WTC11 (cell line): ENCODE measurements at regions not wholly inside any gene's neighbourhood (a gene's known extent, or its start where the extent isn't known, plus 50 kb on each side); places are given as distances from the start of the nearest gene placed in this dataset.

Experiments
- ATAC-seq: fragments of 200-7000 bp; cut with Tn5 transposase; 2 replicates; pipeline ENCODE4 v1.10.0; 2021; ENCODE audit warnings: mild to moderate bottlenecking, moderate library complexity
- CTCF ChIA-PET: fragments of 300-600 bp; sonication (Branson Sonifier 250); formaldehyde crosslinking; loops from one replicate; lab custom pipeline; 2021; ENCODE audit warnings: antibody characterized with exemption; lab: Charles Lee
- POLR2A ChIA-PET: fragments of 350-600 bp; sonication (Branson Sonifier 250); formaldehyde crosslinking; loops from one replicate; lab custom pipeline; 2021; ENCODE audit warnings: antibody characterized with exemption; lab: Charles Lee
- DNase-seq: peaks from one replicate; pipeline ENCODE4 v3.0.0; 2021; ENCODE audit warnings: low spot score
- H3K27ac Mint-ChIP-seq: 2 replicates; pipeline ENCODE4 v1.8.0; 2021; ENCODE audit warnings: mixed read lengths
- H3K27me3 Mint-ChIP-seq: 2 replicates; pipeline ENCODE4 v1.8.0; 2021; ENCODE audit warnings: low read depth, mild to moderate bottlenecking, moderate library complexity, mixed read lengths
- H3K36me3 Mint-ChIP-seq: 2 replicates; pipeline ENCODE4 v1.8.0; 2021; ENCODE audit warnings: mixed read lengths
- H3K4me1 Mint-ChIP-seq: 2 replicates; pipeline ENCODE4 v1.8.0; 2022; ENCODE audit warnings: mixed read lengths
- H3K4me3 Mint-ChIP-seq: 2 replicates; pipeline ENCODE4 v1.8.0; 2021; ENCODE audit warnings: mild to moderate bottlenecking, moderate library complexity, mixed read lengths
- H3K9me3 Mint-ChIP-seq: 2 replicates; pipeline ENCODE4 v1.8.0; 2021; ENCODE audit warnings: mixed read lengths
- ATF1 ChIP-seq: sonication (generic); formaldehyde crosslinking; IDR thresholded peaks from 2 replicates; pipeline ENCODE4 v1.8.1; 2023; ENCODE audit warnings: mild to moderate bottlenecking, moderate library complexity, missing genetic modification reagents
- ATF3 ChIP-seq: sonication (generic); formaldehyde crosslinking; conservative IDR thresholded peaks from 2 replicates; pipeline ENCODE4 v1.8.1; 2022; ENCODE audit warnings: mild to moderate bottlenecking, missing genetic modification reagents
- CTCF ChIP-seq: fragments of 200-600 bp; IDR thresholded peaks from 2 replicates; pipeline ENCODE4 v1.8.0; 2022; ENCODE audit warnings: antibody characterized with exemption
- KAT7 ChIP-seq: sonication (generic); formaldehyde crosslinking; IDR thresholded peaks from 2 replicates; pipeline ENCODE4 v1.8.1; 2023; ENCODE audit warnings: missing genetic modification reagents, mild to moderate bottlenecking, borderline replicate concordance
- MAX ChIP-seq: sonication (generic); formaldehyde crosslinking; IDR thresholded peaks from 2 replicates; pipeline ENCODE4 v1.8.0; 2022; ENCODE audit warnings: mild to moderate bottlenecking, missing genetic modification reagents
- RELA ChIP-seq: sonication (generic); formaldehyde crosslinking; IDR thresholded peaks from 2 replicates; pipeline ENCODE4 v1.8.1; 2022; ENCODE audit warnings: missing genetic modification reagents, mild to moderate bottlenecking, borderline replicate concordance
- TEAD4 ChIP-seq: sonication (generic); formaldehyde crosslinking; IDR thresholded peaks from 2 replicates; pipeline ENCODE4 v1.8.0; 2022; ENCODE audit warnings: mild to moderate bottlenecking, missing genetic modification reagents
- ZBTB43 ChIP-seq: sonication (generic); formaldehyde crosslinking; IDR thresholded peaks from 2 replicates; pipeline ENCODE4 v1.8.1; 2023; ENCODE audit warnings: mild to moderate bottlenecking, missing genetic modification reagents
- ZNF396 ChIP-seq: fragments of 250-450 bp; sonication (Bioruptor Pico); IDR thresholded peaks from 2 replicates; pipeline ENCODE4 v1.8.0; 2021; ENCODE audit warnings: mild to moderate bottlenecking, moderate library complexity, borderline replicate concordance
- ZNF416 ChIP-seq: fragments of 250-450 bp; sonication (Bioruptor Pico); IDR thresholded peaks from 2 replicates; pipeline ENCODE4 v1.9.0; 2021; ENCODE audit warnings: mild to moderate bottlenecking, inconsistent platforms
- TF ChIP-seq, protein P1 (sequence below): sonication (generic); formaldehyde crosslinking; IDR thresholded peaks from 2 replicates; pipeline ENCODE4 v1.8.1; 2022; ENCODE audit warnings: low read depth, mild to moderate bottlenecking, moderate library complexity, missing genetic modification reagents, borderline replicate concordance
- TF ChIP-seq, protein P2 (sequence below): sonication (generic); formaldehyde crosslinking; IDR thresholded peaks from 2 replicates; pipeline ENCODE4 v1.8.1; 2022; ENCODE audit warnings: mild to moderate bottlenecking, moderate library complexity, missing genetic modification reagents
- TF ChIP-seq, protein P3 (sequence below): sonication (generic); formaldehyde crosslinking; IDR thresholded peaks from 2 replicates; pipeline ENCODE4 v1.8.0; 2022; ENCODE audit warnings: mild to moderate bottlenecking, missing genetic modification reagents
- TF ChIP-seq, protein P4 (sequence below): sonication (generic); formaldehyde crosslinking; IDR thresholded peaks from 2 replicates; pipeline ENCODE4 v1.8.1; 2023; ENCODE audit warnings: mild to moderate bottlenecking, missing genetic modification reagents, moderate library complexity
- TF ChIP-seq, protein P5 (sequence below): fragments of 250-450 bp; sonication (Bioruptor Pico); IDR thresholded peaks from 2 replicates; pipeline ENCODE4 v1.9.0; 2021; ENCODE audit warnings: mild to moderate bottlenecking, borderline replicate concordance
- TF ChIP-seq, protein P6 (sequence below): sonication (generic); formaldehyde crosslinking; IDR thresholded peaks from 2 replicates; pipeline ENCODE4 v1.8.1; 2022; ENCODE audit warnings: mild to moderate bottlenecking, missing genetic modification reagents, moderate library complexity, borderline replicate concordance

GRCh38 chr12:58272461-58272860, 331.1 kb downstream of the ATP23 start:
- CTCF ChIA-PET, result no interaction called here
- H3K36me3 Mint-ChIP-seq, result peaks cover 22% of the 10 kb centered on the region

GRCh38 chr12:58277231-58277630, 335.9 kb downstream of the ATP23 start:
- ATAC-seq (no peak), DNase-seq (no peak)
- no peaks in the 10 kb centered on the region for H3K4me1 Mint-ChIP-seq
- H3K4me3 Mint-ChIP-seq, result no peak overlapping the region
- ChIA-PET CTCF (no interaction called here), POLR2A (no interaction called here)
- TF ChIP-seq ZNF416 (CRISPR knock-in tag), result peak; percentile 78; the same call in 1 of the 2 replicates
- no peak for TF ChIP-seq ZBTB43 (CRISPR knock-in tag)
- H3K27ac Mint-ChIP-seq, result no peak overlapping the region
- peaks cover 9% of the 10 kb centered on the region for H3K27me3 Mint-ChIP-seq
- H3K36me3 Mint-ChIP-seq, result peaks cover 46% of the 10 kb centered on the region
- peaks cover 60% of the 10 kb centered on the region for H3K9me3 Mint-ChIP-seq

More at GRCh38 chr12:58272461-58272860, 331.1 kb downstream of the ATP23 start:
- POLR2A ChIA-PET, result no interaction called here
- H3K27me3 Mint-ChIP-seq, result peaks cover 5% of the 10 kb centered on the region
- DNase-seq (no peak), ATAC-seq (no peak)
- no peaks in the 10 kb centered on the region for H3K4me1 Mint-ChIP-seq
- H3K27ac Mint-ChIP-seq, result no peak overlapping the region
- H3K4me3 Mint-ChIP-seq, result no peak overlapping the region
- H3K9me3 Mint-ChIP-seq, result peaks cover 28% of the 10 kb centered on the region
- TF ChIP-seq KAT7, result no peak
- no peak for TF ChIP-seq RELA (CRISPR knock-in tag)
- TF ChIP-seq CTCF, result no peak
- TF ChIP-seq, protein P1, sequence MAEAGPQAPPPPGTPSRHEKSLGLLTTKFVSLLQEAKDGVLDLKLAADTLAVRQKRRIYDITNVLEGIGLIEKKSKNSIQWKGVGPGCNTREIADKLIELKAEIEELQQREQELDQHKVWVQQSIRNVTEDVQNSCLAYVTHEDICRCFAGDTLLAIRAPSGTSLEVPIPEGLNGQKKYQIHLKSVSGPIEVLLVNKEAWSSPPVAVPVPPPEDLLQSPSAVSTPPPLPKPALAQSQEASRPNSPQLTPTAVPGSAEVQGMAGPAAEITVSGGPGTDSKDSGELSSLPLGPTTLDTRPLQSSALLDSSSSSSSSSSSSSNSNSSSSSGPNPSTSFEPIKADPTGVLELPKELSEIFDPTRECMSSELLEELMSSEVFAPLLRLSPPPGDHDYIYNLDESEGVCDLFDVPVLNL, result no peak
- TF ChIP-seq, protein P2, sequence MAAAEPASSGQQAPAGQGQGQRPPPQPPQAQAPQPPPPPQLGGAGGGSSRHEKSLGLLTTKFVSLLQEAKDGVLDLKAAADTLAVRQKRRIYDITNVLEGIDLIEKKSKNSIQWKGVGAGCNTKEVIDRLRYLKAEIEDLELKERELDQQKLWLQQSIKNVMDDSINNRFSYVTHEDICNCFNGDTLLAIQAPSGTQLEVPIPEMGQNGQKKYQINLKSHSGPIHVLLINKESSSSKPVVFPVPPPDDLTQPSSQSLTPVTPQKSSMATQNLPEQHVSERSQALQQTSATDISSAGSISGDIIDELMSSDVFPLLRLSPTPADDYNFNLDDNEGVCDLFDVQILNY, result no peak
- TF ChIP-seq ATF1 (CRISPR knock-in tag), result no peak
- TF ChIP-seq TEAD4 (CRISPR knock-in tag), result no peak
- TF ChIP-seq, protein P3, sequence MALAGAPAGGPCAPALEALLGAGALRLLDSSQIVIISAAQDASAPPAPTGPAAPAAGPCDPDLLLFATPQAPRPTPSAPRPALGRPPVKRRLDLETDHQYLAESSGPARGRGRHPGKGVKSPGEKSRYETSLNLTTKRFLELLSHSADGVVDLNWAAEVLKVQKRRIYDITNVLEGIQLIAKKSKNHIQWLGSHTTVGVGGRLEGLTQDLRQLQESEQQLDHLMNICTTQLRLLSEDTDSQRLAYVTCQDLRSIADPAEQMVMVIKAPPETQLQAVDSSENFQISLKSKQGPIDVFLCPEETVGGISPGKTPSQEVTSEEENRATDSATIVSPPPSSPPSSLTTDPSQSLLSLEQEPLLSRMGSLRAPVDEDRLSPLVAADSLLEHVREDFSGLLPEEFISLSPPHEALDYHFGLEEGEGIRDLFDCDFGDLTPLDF (CRISPR knock-in tag), result no peak

DNA sequence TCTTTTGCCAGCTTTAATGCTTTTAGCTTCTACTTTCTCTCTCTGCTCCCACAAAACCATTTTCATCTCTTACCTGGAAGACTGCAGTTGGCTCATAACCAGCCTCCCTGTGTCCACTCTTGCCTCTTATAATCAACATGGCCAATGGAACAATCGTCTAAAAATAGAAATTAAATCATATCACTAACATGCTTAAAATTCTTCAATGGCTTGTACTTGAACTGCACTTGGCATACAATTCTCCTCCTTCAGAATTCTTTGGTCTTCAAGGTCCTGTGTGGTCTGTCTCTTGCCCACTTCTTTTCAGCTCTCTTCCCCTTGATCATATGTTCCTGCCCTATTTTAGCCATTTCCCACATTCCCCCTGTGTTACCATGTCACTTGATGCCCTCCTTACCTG, 342.2 kb downstream of the ATP23 start:
- Mint-ChIP-seq H3K4me3 (no peak overlapping the region), H3K27ac (no peak overlapping the region), H3K4me1 (peaks cover 16% of the 10 kb centered on the region), H3K27me3 (no peaks in the 10 kb centered on the region), H3K36me3 (peaks cover 18% of the 10 kb centered on the region), H3K9me3 (peaks cover 34% of the 10 kb centered on the region)
- ATAC-seq, result no peak
- CTCF ChIA-PET, result no interaction called here
- TF ChIP-seq, protein P4, sequence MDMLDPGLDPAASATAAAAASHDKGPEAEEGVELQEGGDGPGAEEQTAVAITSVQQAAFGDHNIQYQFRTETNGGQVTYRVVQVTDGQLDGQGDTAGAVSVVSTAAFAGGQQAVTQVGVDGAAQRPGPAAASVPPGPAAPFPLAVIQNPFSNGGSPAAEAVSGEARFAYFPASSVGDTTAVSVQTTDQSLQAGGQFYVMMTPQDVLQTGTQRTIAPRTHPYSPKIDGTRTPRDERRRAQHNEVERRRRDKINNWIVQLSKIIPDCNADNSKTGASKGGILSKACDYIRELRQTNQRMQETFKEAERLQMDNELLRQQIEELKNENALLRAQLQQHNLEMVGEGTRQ (CRISPR knock-in tag), result no peak
- TF ChIP-seq, protein P5, sequence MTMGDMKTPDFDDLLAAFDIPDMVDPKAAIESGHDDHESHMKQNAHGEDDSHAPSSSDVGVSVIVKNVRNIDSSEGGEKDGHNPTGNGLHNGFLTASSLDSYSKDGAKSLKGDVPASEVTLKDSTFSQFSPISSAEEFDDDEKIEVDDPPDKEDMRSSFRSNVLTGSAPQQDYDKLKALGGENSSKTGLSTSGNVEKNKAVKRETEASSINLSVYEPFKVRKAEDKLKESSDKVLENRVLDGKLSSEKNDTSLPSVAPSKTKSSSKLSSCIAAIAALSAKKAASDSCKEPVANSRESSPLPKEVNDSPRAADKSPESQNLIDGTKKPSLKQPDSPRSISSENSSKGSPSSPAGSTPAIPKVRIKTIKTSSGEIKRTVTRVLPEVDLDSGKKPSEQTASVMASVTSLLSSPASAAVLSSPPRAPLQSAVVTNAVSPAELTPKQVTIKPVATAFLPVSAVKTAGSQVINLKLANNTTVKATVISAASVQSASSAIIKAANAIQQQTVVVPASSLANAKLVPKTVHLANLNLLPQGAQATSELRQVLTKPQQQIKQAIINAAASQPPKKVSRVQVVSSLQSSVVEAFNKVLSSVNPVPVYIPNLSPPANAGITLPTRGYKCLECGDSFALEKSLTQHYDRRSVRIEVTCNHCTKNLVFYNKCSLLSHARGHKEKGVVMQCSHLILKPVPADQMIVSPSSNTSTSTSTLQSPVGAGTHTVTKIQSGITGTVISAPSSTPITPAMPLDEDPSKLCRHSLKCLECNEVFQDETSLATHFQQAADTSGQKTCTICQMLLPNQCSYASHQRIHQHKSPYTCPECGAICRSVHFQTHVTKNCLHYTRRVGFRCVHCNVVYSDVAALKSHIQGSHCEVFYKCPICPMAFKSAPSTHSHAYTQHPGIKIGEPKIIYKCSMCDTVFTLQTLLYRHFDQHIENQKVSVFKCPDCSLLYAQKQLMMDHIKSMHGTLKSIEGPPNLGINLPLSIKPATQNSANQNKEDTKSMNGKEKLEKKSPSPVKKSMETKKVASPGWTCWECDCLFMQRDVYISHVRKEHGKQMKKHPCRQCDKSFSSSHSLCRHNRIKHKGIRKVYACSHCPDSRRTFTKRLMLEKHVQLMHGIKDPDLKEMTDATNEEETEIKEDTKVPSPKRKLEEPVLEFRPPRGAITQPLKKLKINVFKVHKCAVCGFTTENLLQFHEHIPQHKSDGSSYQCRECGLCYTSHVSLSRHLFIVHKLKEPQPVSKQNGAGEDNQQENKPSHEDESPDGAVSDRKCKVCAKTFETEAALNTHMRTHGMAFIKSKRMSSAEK (CRISPR knock-in tag), result no peak
- TF ChIP-seq ZNF396 (no peak), MAX (CRISPR knock-in tag) (no peak), ATF3 (no peak)
- TF ChIP-seq, protein P6, sequence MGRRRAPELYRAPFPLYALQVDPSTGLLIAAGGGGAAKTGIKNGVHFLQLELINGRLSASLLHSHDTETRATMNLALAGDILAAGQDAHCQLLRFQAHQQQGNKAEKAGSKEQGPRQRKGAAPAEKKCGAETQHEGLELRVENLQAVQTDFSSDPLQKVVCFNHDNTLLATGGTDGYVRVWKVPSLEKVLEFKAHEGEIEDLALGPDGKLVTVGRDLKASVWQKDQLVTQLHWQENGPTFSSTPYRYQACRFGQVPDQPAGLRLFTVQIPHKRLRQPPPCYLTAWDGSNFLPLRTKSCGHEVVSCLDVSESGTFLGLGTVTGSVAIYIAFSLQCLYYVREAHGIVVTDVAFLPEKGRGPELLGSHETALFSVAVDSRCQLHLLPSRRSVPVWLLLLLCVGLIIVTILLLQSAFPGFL, result no peak
- DNase-seq, result no peak
- POLR2A ChIA-PET, result interaction anchor here (0.7 kb wide), 1 partner anchor 258 kb away, joined by 3 read pairs; no protein-coding TSS in a partner anchor
